Endothelial cell of umbilical vein (primary cell): ENCODE measurements at regions not wholly inside any gene's neighbourhood (a gene's known extent, or its start where the extent isn't known, plus 50 kb on each side); places are given as distances from the start of the nearest gene placed in this dataset.

Source experiments
- BruUV-seq: library from RNA; stranded (reverse); fragments of 400-500 nt; replicated peaks from 2 replicates; lab custom pipeline; 2021; lab: Mats Ljungman, UMichigan
- CTCF ChIA-PET: fragments of 300-600, 350-600 bp; sonication (Branson Sonifier 250); formaldehyde crosslinking; loops from one replicate; lab custom pipeline; 2021; ENCODE audit warnings: antibody characterized with exemption, inconsistent platforms; lab: Charles Lee
- POLR2A ChIA-PET: fragments of 300-600, 350-600 bp; sonication (Branson Sonifier 250); formaldehyde crosslinking; loops from one replicate; lab custom pipeline; 2021; ENCODE audit warnings: antibody characterized with exemption, inconsistent platforms; lab: Charles Lee
- DNase-seq: peaks from one replicate; pipeline ENCODE4 v3.0.0-alpha.2; 2011; ENCODE audit warnings: low read depth, low spot score
- FAIRE-seq: peaks from 2 replicates; lab custom pipeline; 2011; peaks lifted over from hg19 to GRCh38; lab: Jason Lieb, UNC
- H2AFZ ChIP-seq: 2 replicates; pipeline ENCODE4 v1.6.0; 2012; ENCODE audit warnings: low read depth, low read length, control low read depth, inconsistent platforms
- H3K27ac ChIP-seq: 2 replicates; pipeline ENCODE4 v1.5.1; 2011; ENCODE audit warnings: low read depth, mild to moderate bottlenecking, control low read depth, low read length, moderate library complexity; ENCODE audit not compliant: insufficient read depth
- H3K27me3 ChIP-seq, 2 experiments: 2 replicates each; pipeline versions ENCODE4 v1.6.0 to v1.6.1; 2011; ENCODE audit warnings: low read length in 2 of 2, mixed read lengths in 1 of 2; ENCODE audit not compliant: control insufficient read depth in 2 of 2, insufficient read depth in 2 of 2
- H3K36me3 ChIP-seq, 2 experiments: 2 replicates in 1 of 2; 3 replicates in 1 of 2; pipeline ENCODE4 v1.5.1; 2011; ENCODE audit warnings: low read length in 2 of 2, mild to moderate bottlenecking in 1 of 2, moderate library complexity in 1 of 2; ENCODE audit not compliant: control insufficient read depth in 2 of 2, insufficient read depth in 2 of 2; ENCODE audit errors: extremely low read depth in 1 of 2
- H3K4me1 ChIP-seq: 3 replicates; pipeline ENCODE4 v1.5.1; 2011; ENCODE audit warnings: mild to moderate bottlenecking, low read length; ENCODE audit not compliant: control insufficient read depth, insufficient read depth; ENCODE audit errors: extremely low read depth
- H3K4me2 ChIP-seq: 2 replicates; pipeline ENCODE4 v1.6.1; 2011; ENCODE audit warnings: low read length, control low read depth, mixed read lengths; ENCODE audit not compliant: insufficient read depth
- H3K4me3 ChIP-seq, 3 experiments: fragments of 200-600 bp in 1 of 3; sonication (generic), shearing (Covaris generic) in 1 of 3; replicated peaks in 1 of 3; 2 replicates each; pipeline ENCODE4 v1.5.1; 2011 to 2016; ENCODE audit warnings: control low read depth in 3 of 3, low read length in 3 of 3, mild to moderate bottlenecking in 2 of 3, inconsistent platforms in 1 of 3, low read depth in 1 of 3, moderate library complexity in 1 of 3; ENCODE audit not compliant: insufficient read depth in 1 of 3
- H3K79me2 ChIP-seq: 2 replicates; pipeline ENCODE4 v1.6.0; 2012; ENCODE audit warnings: low read length, inconsistent platforms; ENCODE audit not compliant: control insufficient read depth, insufficient read depth
- H3K9ac ChIP-seq: replicated peaks from 2 replicates; pipeline ENCODE3; 2011; ENCODE audit warnings: low read length, control low read depth; ENCODE audit not compliant: insufficient read depth; ENCODE audit errors: extremely low read depth
- H3K9me1 ChIP-seq: replicated peaks from 3 replicates; pipeline ENCODE4 v1.6.0; 2011; ENCODE audit warnings: mild to moderate bottlenecking, low read length; ENCODE audit not compliant: control insufficient read depth, insufficient read depth; ENCODE audit errors: extremely low read depth
- H3K9me3 ChIP-seq: replicated peaks from 2 replicates; pipeline ENCODE4 v1.5.1; 2012; ENCODE audit warnings: low read length, inconsistent platforms; ENCODE audit not compliant: control insufficient read depth, insufficient read depth
- H4K20me1 ChIP-seq: replicated peaks from 2 replicates; pipeline ENCODE3; 2011; ENCODE audit warnings: mild to moderate bottlenecking, low read length; ENCODE audit not compliant: control insufficient read depth, insufficient read depth; ENCODE audit errors: extremely low read depth
- EZH2 ChIP-seq: IDR thresholded peaks from 2 replicates; pipeline ENCODE4 v1.6.1; 2012; ENCODE audit warnings: borderline replicate concordance, low read depth, mild to moderate bottlenecking, moderate library complexity, low read length, inconsistent platforms; ENCODE audit not compliant: severe bottlenecking
- FOS ChIP-seq: IDR thresholded peaks from 2 replicates; pipeline ENCODE4 v1.6.1; 2011; ENCODE audit warnings: mild to moderate bottlenecking, low read length, moderate library complexity, borderline replicate concordance; ENCODE audit not compliant: insufficient read depth
- GATA2 ChIP-seq: IDR thresholded peaks from 2 replicates; pipeline ENCODE4 v1.7.0; 2011; ENCODE audit warnings: low read depth, mild to moderate bottlenecking, moderate library complexity, mixed read lengths, low read length; ENCODE audit not compliant: insufficient read length, insufficient read depth
- JUN ChIP-seq: IDR thresholded peaks from 2 replicates; pipeline ENCODE4 v1.6.1; 2011; ENCODE audit warnings: borderline replicate concordance, low read depth; ENCODE audit not compliant: insufficient read length, insufficient read depth
- MYC ChIP-seq: IDR thresholded peaks from one replicate; pipeline ENCODE4 v1.6.1; 2011; ENCODE audit warnings: mild to moderate bottlenecking, low read depth, low read length
- POLR2A ChIP-seq: IDR thresholded peaks from 2 replicates; pipeline ENCODE4 v1.6.1; 2012; ENCODE audit warnings: low read depth, mild to moderate bottlenecking, control low read depth, low read length
- POLR2AphosphoS5 ChIP-seq: IDR thresholded peaks from 2 replicates; pipeline ENCODE4 v1.6.1; 2012; ENCODE audit warnings: low read depth, mild to moderate bottlenecking, control low read depth, low read length, moderate library complexity; ENCODE audit not compliant: insufficient read depth
- dilution Hi-C: fragments of 300-500 bp; cut with MboI; formaldehyde crosslinking; loops from one replicate; pipeline ENCODE4 v1.15.0; 2019; ENCODE audit warnings: low sequenced_read_pairs; ENCODE audit not compliant: extremely low pct_ligation_motif_present
- intact Hi-C: fragments of 100-400 bp; cut with micrococcal nuclease; formaldehyde crosslinking; loops from one replicate; pipeline ENCODE4 v1.10.0; 2022
- TF ChIP-seq, protein P1 (sequence below), 2 donors: IDR thresholded peaks; 1 replicate in 1 of 2; 2 replicates in 1 of 2; pipeline ENCODE4 v1.5.1; 2011; ENCODE audit warnings: low read length in 2 of 2, mild to moderate bottlenecking in 2 of 2, moderate library complexity in 2 of 2, control low read depth in 1 of 2, inconsistent platforms in 1 of 2, low read depth in 1 of 2; ENCODE audit not compliant: insufficient read depth in 1 of 2; ENCODE audit errors: extremely low read depth in 1 of 2
- TF ChIP-seq, protein P2 (sequence below): IDR thresholded peaks from 2 replicates; pipeline ENCODE4 v1.6.1; 2011; ENCODE audit not compliant: insufficient read depth, insufficient read length

DNA sequence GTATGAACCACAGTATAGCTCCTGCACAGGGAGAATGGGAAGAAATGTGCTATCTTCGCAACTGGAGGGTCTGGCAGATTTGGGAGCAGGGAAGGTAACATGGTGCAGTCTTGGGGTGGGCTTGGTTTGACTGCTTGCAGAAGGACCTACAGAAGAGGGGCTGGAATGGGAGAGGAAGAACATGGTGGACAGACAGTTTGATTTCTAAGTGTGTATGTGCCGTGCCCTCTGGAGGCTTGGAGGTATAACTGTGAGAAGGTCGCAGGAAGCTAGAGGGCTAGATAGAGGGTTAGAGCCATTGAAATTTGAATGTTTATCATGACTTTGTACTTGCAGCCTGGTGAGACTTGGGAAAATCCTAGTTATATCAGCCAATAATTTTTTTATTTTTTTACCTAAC is 169.2 kb downstream of the SQOR start:
- Histone ChIP-seq H3K4me2 (no peak overlapping the region), H3K9ac (no peak overlapping the region), H3K9me1 (no peaks in the 10 kb centered on the region), H4K20me1 (no peaks in the 10 kb centered on the region), H3K4me1 (no peaks in the 10 kb centered on the region), H3K79me2 (no peaks in the 10 kb centered on the region), H3K36me3 (no peaks in the 10 kb centered on the region), H3K9me3 (no peaks in the 10 kb centered on the region), H3K27me3 (no peaks in the 10 kb centered on the region), H2AFZ (no peak overlapping the region), H3K27ac (no peak overlapping the region), H3K4me3 (no peak overlapping the region)
- ChIA-PET POLR2A (no interaction called here), CTCF (interaction anchor here (1.4 to 2.9 kb wide), 2 partner anchors 8 to 99 kb away, joined by 3 to 17 read pairs; no protein-coding TSS in a partner anchor)
- DNase-seq (no peak), FAIRE-seq (no peak)
- dilution Hi-C loops (no loop called here), intact Hi-C loops (no loop called here)
- TF ChIP-seq MYC (no peak), JUN (no peak), POLR2A (no peak), POLR2AphosphoS5 (no peak), GATA2 (no peak), EZH2 (no peak), FOS (no peak)
- TF ChIP-seq, protein P1, sequence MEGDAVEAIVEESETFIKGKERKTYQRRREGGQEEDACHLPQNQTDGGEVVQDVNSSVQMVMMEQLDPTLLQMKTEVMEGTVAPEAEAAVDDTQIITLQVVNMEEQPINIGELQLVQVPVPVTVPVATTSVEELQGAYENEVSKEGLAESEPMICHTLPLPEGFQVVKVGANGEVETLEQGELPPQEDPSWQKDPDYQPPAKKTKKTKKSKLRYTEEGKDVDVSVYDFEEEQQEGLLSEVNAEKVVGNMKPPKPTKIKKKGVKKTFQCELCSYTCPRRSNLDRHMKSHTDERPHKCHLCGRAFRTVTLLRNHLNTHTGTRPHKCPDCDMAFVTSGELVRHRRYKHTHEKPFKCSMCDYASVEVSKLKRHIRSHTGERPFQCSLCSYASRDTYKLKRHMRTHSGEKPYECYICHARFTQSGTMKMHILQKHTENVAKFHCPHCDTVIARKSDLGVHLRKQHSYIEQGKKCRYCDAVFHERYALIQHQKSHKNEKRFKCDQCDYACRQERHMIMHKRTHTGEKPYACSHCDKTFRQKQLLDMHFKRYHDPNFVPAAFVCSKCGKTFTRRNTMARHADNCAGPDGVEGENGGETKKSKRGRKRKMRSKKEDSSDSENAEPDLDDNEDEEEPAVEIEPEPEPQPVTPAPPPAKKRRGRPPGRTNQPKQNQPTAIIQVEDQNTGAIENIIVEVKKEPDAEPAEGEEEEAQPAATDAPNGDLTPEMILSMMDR (IDR thresholded peaks at IDR 0.05; ENCODE audit: extremely low read depth in 1 of 2, insufficient read depth in 1 of 2, low read depth in 1 of 2, low read length in 2 of 2) = no peak
- TF ChIP-seq, protein P2, sequence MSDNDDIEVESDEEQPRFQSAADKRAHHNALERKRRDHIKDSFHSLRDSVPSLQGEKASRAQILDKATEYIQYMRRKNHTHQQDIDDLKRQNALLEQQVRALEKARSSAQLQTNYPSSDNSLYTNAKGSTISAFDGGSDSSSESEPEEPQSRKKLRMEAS = no peak
- BruUV-seq = no TSS peak
